Peyer's patch (tissue), 4 donors: ENCODE measurements at regions not wholly inside any gene's neighbourhood (a gene's known extent, or its start where the extent isn't known, plus 50 kb on each side); places are given as distances from the start of the nearest gene placed in this dataset.

Experiments
- DNase-seq, 3 donors: peaks; one replicate each; pipeline ENCODE4 v3.0.0-alpha.2; 2017 to 2019
- H3K27ac ChIP-seq, 4 donors: fragments of 200-600 bp; sonication (generic); one replicate each; pipeline ENCODE4 v1.5.1; 2016 to 2019
- H3K27me3 ChIP-seq, 2 donors: fragments of 200-600 bp; sonication (generic); one replicate each; pipeline ENCODE4 v1.5.1; 2019
- H3K36me3 ChIP-seq, 3 donors: fragments of 200-600 bp; sonication (generic); one replicate each; pipeline ENCODE4 v1.5.1; 2016 to 2019
- H3K4me1 ChIP-seq, 4 donors: fragments of 200-600 bp; sonication (generic); one replicate each; pipeline ENCODE4 v1.5.1; 2016 to 2019
- H3K4me3 ChIP-seq, 4 donors: fragments of 200-600 bp; sonication (generic); 1 replicate in 3 of 4; 2 replicates in 1 of 4; pipeline ENCODE4 v1.5.1; 2016 to 2019; ENCODE audit warnings: mild to moderate bottlenecking in 1 of 4
- H3K9me3 ChIP-seq, 4 donors: fragments of 200-600 bp; sonication (generic); one replicate each; pipeline ENCODE4 v1.5.1; 2016 to 2019; ENCODE audit warnings: mild to moderate bottlenecking in 1 of 4
- POLR2A ChIP-seq, 2 donors: fragments of 450-650 bp; IDR thresholded peaks; one replicate each; pipeline ENCODE4 v1.5.1; 2017; ENCODE audit warnings: antibody characterized with exemption in 2 of 2, mild to moderate bottlenecking in 2 of 2, moderate library complexity in 2 of 2
- TF ChIP-seq, protein P1 (sequence below), 6 experiments: fragments of 450-650 bp in 4 of 6; fragments of 200-600 bp in 2 of 6; sonication (generic) in 1 of 6; IDR thresholded peaks; one replicate each; pipeline ENCODE4 v1.5.1; 2017 to 2019; ENCODE audit warnings: antibody characterized with exemption in 6 of 6, mild to moderate bottlenecking in 3 of 6, moderate library complexity in 1 of 6

DNA sequence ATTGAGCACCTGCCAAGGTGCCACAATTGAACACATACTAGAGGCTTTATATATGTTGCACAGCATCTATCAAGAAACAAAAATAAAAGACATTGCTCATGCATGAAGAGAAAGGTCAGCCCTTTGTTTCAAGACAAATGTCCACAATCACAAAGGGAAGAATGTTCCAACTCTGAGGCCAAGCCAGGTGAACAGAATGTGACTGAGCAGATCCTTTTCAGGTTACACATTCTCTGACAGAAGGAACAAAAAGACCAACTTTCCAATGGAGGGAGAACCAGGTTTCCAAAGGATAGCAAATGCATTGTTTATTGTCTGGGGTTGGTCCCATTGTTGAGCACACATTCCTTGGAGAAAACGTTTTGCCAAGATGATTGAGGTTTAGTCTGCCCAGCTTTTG is 50.2 kb upstream of the FAM174B start:
- Histone ChIP-seq H3K27me3 (no peaks in the 10 kb centered on the region), H3K36me3 (no peaks in the 10 kb centered on the region), H3K4me1 (no peaks in the 10 kb centered on the region), H3K9me3 (no peaks in the 10 kb centered on the region), H3K4me3 (no peak overlapping the region), H3K27ac (no peak overlapping the region)
- no peak for DNase-seq
- TF ChIP-seq, protein P1, sequence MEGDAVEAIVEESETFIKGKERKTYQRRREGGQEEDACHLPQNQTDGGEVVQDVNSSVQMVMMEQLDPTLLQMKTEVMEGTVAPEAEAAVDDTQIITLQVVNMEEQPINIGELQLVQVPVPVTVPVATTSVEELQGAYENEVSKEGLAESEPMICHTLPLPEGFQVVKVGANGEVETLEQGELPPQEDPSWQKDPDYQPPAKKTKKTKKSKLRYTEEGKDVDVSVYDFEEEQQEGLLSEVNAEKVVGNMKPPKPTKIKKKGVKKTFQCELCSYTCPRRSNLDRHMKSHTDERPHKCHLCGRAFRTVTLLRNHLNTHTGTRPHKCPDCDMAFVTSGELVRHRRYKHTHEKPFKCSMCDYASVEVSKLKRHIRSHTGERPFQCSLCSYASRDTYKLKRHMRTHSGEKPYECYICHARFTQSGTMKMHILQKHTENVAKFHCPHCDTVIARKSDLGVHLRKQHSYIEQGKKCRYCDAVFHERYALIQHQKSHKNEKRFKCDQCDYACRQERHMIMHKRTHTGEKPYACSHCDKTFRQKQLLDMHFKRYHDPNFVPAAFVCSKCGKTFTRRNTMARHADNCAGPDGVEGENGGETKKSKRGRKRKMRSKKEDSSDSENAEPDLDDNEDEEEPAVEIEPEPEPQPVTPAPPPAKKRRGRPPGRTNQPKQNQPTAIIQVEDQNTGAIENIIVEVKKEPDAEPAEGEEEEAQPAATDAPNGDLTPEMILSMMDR (IDR thresholded peaks at IDR 0.05): no peak
- TF ChIP-seq POLR2A (IDR thresholded peaks at IDR 0.05): no peak

DNA sequence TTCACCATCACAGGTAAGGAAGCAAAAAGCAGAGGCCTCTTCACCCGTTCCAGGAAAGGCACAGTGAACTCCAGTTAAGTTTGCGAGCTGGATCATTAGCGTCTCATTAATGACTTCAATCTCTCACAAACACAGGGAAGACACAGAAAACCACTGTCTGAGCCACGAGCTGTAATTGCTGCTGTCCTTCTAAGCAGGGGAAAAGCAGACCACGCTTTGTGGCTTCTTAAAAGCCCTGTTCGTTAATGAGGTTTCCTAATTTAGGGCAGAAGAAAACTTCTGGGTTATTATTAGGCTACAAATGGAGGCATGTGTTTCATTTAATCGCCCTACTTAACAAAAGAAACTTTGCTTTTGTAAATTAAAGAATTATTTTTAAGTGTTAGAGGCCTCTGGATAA is 50.6 kb upstream of the FAM174B start:
- Histone ChIP-seq H3K4me1 (no peaks in the 10 kb centered on the region), H3K36me3 (no peaks in the 10 kb centered on the region), H3K4me3 (no peak overlapping the region), H3K9me3 (no peaks in the 10 kb centered on the region), H3K27me3 (no peaks in the 10 kb centered on the region), H3K27ac (no peak overlapping the region)
- no peak for DNase-seq
- TF ChIP-seq, protein P1 (IDR thresholded peaks at IDR 0.05): no peak
- TF ChIP-seq POLR2A (IDR thresholded peaks at IDR 0.05): no peak

DNA sequence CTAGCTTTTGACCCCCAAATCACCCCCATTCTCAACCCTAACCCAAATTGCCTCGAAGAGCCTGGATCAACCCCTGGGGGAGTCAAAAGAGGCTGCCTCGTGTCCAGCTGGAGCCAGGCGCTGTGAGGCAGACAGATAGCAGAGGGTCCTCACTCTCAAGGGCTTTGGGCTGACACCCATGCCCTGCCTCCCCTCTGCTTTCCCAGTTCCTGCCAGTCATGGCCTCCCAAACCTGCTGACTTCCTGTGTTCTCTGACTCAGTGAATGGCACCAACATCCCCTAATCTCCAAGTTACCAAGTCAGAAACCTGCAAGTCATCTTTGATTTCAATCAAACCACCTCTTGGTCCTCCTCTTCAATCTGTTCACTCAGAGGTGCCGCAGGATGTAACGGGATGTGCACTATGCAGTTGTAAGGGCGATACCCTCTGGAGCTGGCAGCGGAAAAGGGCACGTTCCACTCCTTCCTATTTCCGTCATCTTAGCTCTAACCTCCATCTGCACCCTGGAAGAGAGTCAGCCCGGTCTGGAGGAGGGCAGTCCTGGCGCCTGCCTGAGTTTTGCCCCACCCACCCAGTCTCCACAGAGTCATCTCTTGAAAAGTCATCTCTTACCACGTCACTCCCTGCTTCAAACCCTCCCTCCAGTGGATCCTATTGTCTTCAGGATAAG is 52.4 kb upstream of the FAM174B start:
- TF ChIP-seq POLR2A (IDR thresholded peaks at IDR 0.05): no peak
- TF ChIP-seq, protein P1 (IDR thresholded peaks at IDR 0.05): no peak
- no peaks in the 10 kb centered on the region for H3K4me1 ChIP-seq
- no peak overlapping the region for H3K4me3 ChIP-seq
- no peak overlapping the region for H3K27ac ChIP-seq
- no peaks in the 10 kb centered on the region for H3K9me3 ChIP-seq
- no peak for DNase-seq
- no peaks in the 10 kb centered on the region for H3K36me3 ChIP-seq
- H3K27me3 ChIP-seq: no peaks in the 10 kb centered on the region

DNA sequence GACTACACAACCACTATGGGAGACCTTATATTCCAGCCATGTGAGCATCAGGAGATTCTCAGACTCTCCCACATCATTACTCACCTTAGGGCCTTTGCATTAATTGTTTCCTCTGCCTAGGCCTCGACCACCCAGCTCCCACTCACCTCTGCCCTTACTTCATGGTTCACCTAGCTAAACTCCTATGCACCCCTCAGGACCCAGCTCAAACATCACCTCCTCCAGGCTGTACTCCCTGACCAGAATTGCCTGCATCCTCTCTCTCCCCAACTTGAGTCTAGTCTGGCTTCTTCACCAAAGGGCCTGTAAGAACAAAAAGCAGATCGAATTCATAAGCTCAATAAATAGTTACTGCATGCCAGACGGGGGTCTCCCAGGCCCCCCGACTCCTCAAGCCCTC is 53.1 kb upstream of the FAM174B start:
- no peak overlapping the region for H3K27ac ChIP-seq
- DNase-seq: no peak
- no peaks in the 10 kb centered on the region for H3K9me3 ChIP-seq
- TF ChIP-seq POLR2A (IDR thresholded peaks at IDR 0.05): no peak
- TF ChIP-seq, protein P1 (IDR thresholded peaks at IDR 0.05): no peak
- H3K27me3 ChIP-seq: no peaks in the 10 kb centered on the region
- H3K4me3 ChIP-seq: no peak overlapping the region
- H3K4me1 ChIP-seq: no peaks in the 10 kb centered on the region
- H3K36me3 ChIP-seq: no peaks in the 10 kb centered on the region

DNA sequence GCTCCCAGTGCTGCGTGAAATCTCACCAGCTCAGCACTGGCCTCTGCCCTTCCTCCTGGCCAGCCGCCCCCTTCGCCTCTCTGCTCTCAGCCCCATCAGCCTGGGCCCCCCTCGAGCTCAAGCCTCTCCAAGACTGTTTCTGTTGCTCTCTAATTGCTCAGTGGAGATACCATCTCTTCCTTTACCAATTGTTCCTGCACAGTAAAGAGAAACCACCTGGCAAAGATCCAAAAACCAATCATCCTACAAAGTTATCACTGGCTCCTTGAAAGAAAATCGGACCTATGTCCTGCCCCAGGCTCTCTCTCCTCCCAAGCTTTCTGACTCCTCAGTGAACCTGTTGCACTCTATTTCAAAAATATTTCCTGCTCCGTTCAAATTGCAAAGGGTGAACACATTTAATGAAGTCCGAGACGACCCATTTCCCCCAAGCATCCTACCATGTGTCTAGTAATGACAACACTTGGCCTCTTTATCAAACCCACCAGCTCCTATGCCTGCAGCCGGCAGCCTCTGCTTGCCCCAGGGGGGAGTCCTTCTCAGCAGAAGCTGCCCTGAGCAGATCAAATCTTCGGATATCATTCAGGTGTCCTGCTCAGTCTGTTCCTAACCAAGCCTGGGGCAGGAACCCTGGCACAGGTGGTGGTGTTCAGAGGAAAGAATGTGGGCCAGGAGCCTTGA is 53.7 kb upstream of the FAM174B start:
- Histone ChIP-seq H3K36me3 (no peaks in the 10 kb centered on the region), H3K4me1 (no peaks in the 10 kb centered on the region), H3K4me3 (no peak overlapping the region), H3K9me3 (no peaks in the 10 kb centered on the region), H3K27ac (no peak overlapping the region), H3K27me3 (no peaks in the 10 kb centered on the region)
- no peak for DNase-seq
- TF ChIP-seq POLR2A (IDR thresholded peaks at IDR 0.05): no peak
- TF ChIP-seq, protein P1 (IDR thresholded peaks at IDR 0.05): no peak
